Hepatocyte (in vitro differentiated cells): ENCODE measurements at regions not wholly inside any gene's neighbourhood (a gene's known extent, or its start where the extent isn't known, plus 50 kb on each side); places are given as distances from the start of the nearest gene placed in this dataset.

Experiments
- DNase-seq: peaks from one replicate; pipeline ENCODE4 v3.0.0-alpha.2; 2016; ENCODE audit warnings: low spot score
- H2AFZ ChIP-seq: fragments of 200-600 bp; sonication (generic); 2 replicates; pipeline ENCODE4 v1.6.0; 2016; ENCODE audit warnings: antibody characterized with exemption, mild to moderate bottlenecking
- H3K27ac ChIP-seq: fragments of 200-600 bp; sonication (generic); 2 replicates; pipeline ENCODE4 v1.5.1; 2016; ENCODE audit warnings: mild to moderate bottlenecking
- H3K27me3 ChIP-seq: fragments of 200-600 bp; sonication (generic); 2 replicates; pipeline ENCODE4 v1.6.1; 2016
- H3K36me3 ChIP-seq: fragments of 200-600 bp; sonication (generic); replicated peaks from 2 replicates; pipeline ENCODE4 v1.5.1; 2016; ENCODE audit warnings: low read depth; ENCODE audit not compliant: insufficient read depth
- H3K4me1 ChIP-seq: fragments of 200-600 bp; sonication (generic); 2 replicates; pipeline ENCODE4 v1.5.1; 2016; ENCODE audit warnings: mild to moderate bottlenecking, moderate library complexity; ENCODE audit not compliant: insufficient read depth
- H3K4me2 ChIP-seq: fragments of 200-600 bp; sonication (generic); 2 replicates; pipeline ENCODE4 v1.6.0; 2016
- H3K4me3 ChIP-seq: fragments of 200-600 bp; sonication (generic); 2 replicates; pipeline ENCODE4 v1.5.1; 2016; ENCODE audit warnings: mild to moderate bottlenecking
- H3K79me2 ChIP-seq: fragments of 200-600 bp; sonication (generic); 2 replicates; pipeline ENCODE4 v1.6.0; 2017; ENCODE audit warnings: mild to moderate bottlenecking
- H3K9me2 ChIP-seq: fragments of 200-600 bp; sonication (generic); replicated peaks from 2 replicates; pipeline ENCODE4 v1.6.0; 2017; ENCODE audit warnings: mild to moderate bottlenecking; ENCODE audit not compliant: insufficient read depth
- H3K9me3 ChIP-seq: fragments of 200-600 bp; sonication (generic); 2 replicates; pipeline ENCODE4 v1.5.1; 2016; ENCODE audit warnings: low read depth, mild to moderate bottlenecking
- H4K20me1 ChIP-seq: fragments of 200-600 bp; sonication (generic); 2 replicates; pipeline ENCODE4 v1.6.0; 2016; ENCODE audit warnings: mild to moderate bottlenecking; ENCODE audit not compliant: insufficient read depth, poor library complexity, severe bottlenecking
- CTCF ChIP-seq: fragments of 200-600 bp; sonication (generic); IDR thresholded peaks from 2 replicates; pipeline ENCODE4 v1.5.1; 2016; ENCODE audit warnings: antibody characterized with exemption, mild to moderate bottlenecking; ENCODE audit not compliant: poor library complexity
- EZH2 ChIP-seq: fragments of 200-600 bp; sonication (generic); IDR thresholded peaks from 2 replicates; pipeline ENCODE4 v1.6.1; 2016; ENCODE audit warnings: antibody characterized with exemption, mild to moderate bottlenecking, borderline replicate concordance
- EZH2phosphoT487 ChIP-seq: fragments of 200-600 bp; sonication (generic); IDR thresholded peaks from one replicate; pipeline ENCODE4 v1.6.1; 2018; ENCODE audit warnings: antibody characterized with exemption, mild to moderate bottlenecking, low read depth, moderate library complexity; ENCODE audit not compliant: unreplicated experiment, severe bottlenecking
- WGBS: methylation state at CpG from one replicate; pipeline ENCODE4 v1.1.6; 2016; ENCODE audit warnings: low lambda C conversion rate; ENCODE audit errors: missing lambda C conversion rate; 5-methylcytosine and 5-hydroxymethylcytosine counted together

GRCh38 chr11:111021131-111021530, 224.4 kb upstream of the POU2AF2 start:
- Histone ChIP-seq H2AFZ (no peak overlapping the region), H3K79me2 (no peaks in the 10 kb centered on the region), H3K27ac (no peak overlapping the region), H3K4me2 (no peak overlapping the region), H3K27me3 (no peaks in the 10 kb centered on the region), H3K4me3 (no peak overlapping the region), H3K36me3 (no peaks in the 10 kb centered on the region), H3K9me3 (no peaks in the 10 kb centered on the region), H3K9me2 (no peaks in the 10 kb centered on the region), H4K20me1 (no peaks in the 10 kb centered on the region), H3K4me1 (no peaks in the 10 kb centered on the region)
- TF ChIP-seq EZH2 (no peak), CTCF (no peak), EZH2phosphoT487 (no peak)
- no peak for DNase-seq
- 94% methylated on average over 5 of the region's 5 CpGs for WGBS

- Histone ChIP-seq H4K20me1 (no peaks in the 10 kb centered on the region), H3K79me2 (no peaks in the 10 kb centered on the region), H3K27me3 (no peaks in the 10 kb centered on the region), H3K27ac (no peak overlapping the region), H3K9me2 (no peaks in the 10 kb centered on the region), H3K36me3 (no peaks in the 10 kb centered on the region), H3K4me1 (no peaks in the 10 kb centered on the region), H3K4me3 (no peak overlapping the region), H2AFZ (no peak overlapping the region), H3K9me3 (no peaks in the 10 kb centered on the region), H3K4me2 (no peak overlapping the region)
- WGBS: 85% methylated on average over 10 of the region's 10 CpGs
- DNase-seq: no peak
- TF ChIP-seq EZH2: no peak
- no peak for TF ChIP-seq CTCF
- no peak for TF ChIP-seq EZH2phosphoT487
These were observed 225.5 kb upstream of the POU2AF2 start for GRCh38 chr11:111019871-111020670.

GRCh38 chr11:111019451-111019850, 226.1 kb upstream of the POU2AF2 start:
- TF ChIP-seq CTCF (no peak), EZH2 (no peak)
- H3K4me1 ChIP-seq: no peaks in the 10 kb centered on the region
- no peaks in the 10 kb centered on the region for H3K36me3 ChIP-seq
- no peaks in the 10 kb centered on the region for H4K20me1 ChIP-seq
- no peak overlapping the region for H3K4me2 ChIP-seq
- no peak for DNase-seq
- no peaks in the 10 kb centered on the region for H3K27me3 ChIP-seq
- no peaks in the 10 kb centered on the region for H3K9me3 ChIP-seq
- no peak overlapping the region for H2AFZ ChIP-seq
- no peaks in the 10 kb centered on the region for H3K79me2 ChIP-seq
- WGBS: 58% methylated on average over 6 of the region's 6 CpGs
- no peak overlapping the region for H3K27ac ChIP-seq
- H3K4me3 ChIP-seq: no peak overlapping the region
- H3K9me2 ChIP-seq: no peaks in the 10 kb centered on the region
